Heart right ventricle (tissue), 16 donors: ENCODE measurements at regions not wholly inside any gene's neighbourhood (a gene's known extent, or its start where the extent isn't known, plus 50 kb on each side); places are given as distances from the start of the nearest gene placed in this dataset.
"Not testable (repeated sequence)": the region's sequence is repeated elsewhere in the genome, so short reads cannot be mapped to it uniquely, and the experiment has no call there.

Experiments
- ATAC-seq, 8 donors: fragments of 200-7000 bp; cut with Tn5 transposase; one replicate each; pipeline ENCODE4 v1.9.1; 2020; ENCODE audit warnings: mild to moderate bottlenecking in 8 of 8, moderate library complexity in 8 of 8, moderate number of reproducible peaks in 1 of 8
- DNase-seq, 2 donors: peaks; one replicate each; pipeline ENCODE4 v3.0.0-alpha.2; 2020
- H3K27ac ChIP-seq, 10 donors: fragments of 200-600 bp; sonication (generic) in 2 of 10; one replicate each; pipeline versions ENCODE4 v1.5.0 to v1.8.0; 2020 to 2022; ENCODE audit warnings: mild to moderate bottlenecking in 3 of 10
- H3K27me3 ChIP-seq, 7 donors: fragments of 200-600 bp; one replicate each; pipeline ENCODE4 v1.8.0; 2021 to 2022; ENCODE audit warnings: mild to moderate bottlenecking in 2 of 7
- H3K36me3 ChIP-seq, 9 donors: fragments of 200-600 bp; sonication (generic) in 1 of 9; one replicate each; pipeline versions ENCODE4 v1.5.0 to v1.8.0; 2020 to 2022; ENCODE audit warnings: mild to moderate bottlenecking in 2 of 9
- H3K4me1 ChIP-seq, 9 donors: fragments of 200-600 bp; sonication (generic) in 1 of 9; one replicate each; pipeline versions ENCODE4 v1.5.0 to v1.8.0; 2020 to 2022; ENCODE audit warnings: mild to moderate bottlenecking in 4 of 9
- H3K4me3 ChIP-seq, 10 donors: fragments of 200-600 bp; sonication (generic) in 2 of 10; one replicate each; pipeline versions ENCODE4 v1.5.0 to v1.8.0; 2020 to 2022; ENCODE audit warnings: mild to moderate bottlenecking in 7 of 10, moderate library complexity in 2 of 10
- H3K9me3 ChIP-seq, 11 donors: fragments of 200-600 bp in 10 of 11; sonication (generic) in 2 of 11; one replicate each; pipeline versions ENCODE4 v1.5.0 to v1.8.0; 2013 to 2022; ENCODE audit warnings: mild to moderate bottlenecking in 2 of 11, control low read depth in 1 of 11, moderate library complexity in 1 of 11
- CTCF ChIP-seq, 9 donors: fragments of 200-600 bp; sonication (generic) in 2 of 9; IDR thresholded peaks; one replicate each; pipeline versions ENCODE4 v1.5.0 to v1.8.0; 2021 to 2022; ENCODE audit warnings: antibody characterized with exemption in 9 of 9, mild to moderate bottlenecking in 5 of 9, moderate library complexity in 1 of 9
- WGBS, 2 donors: extraction: QIAGEN DNeasy Blood & Tissue Kit; methylation state at CpG; one replicate each; pipeline ENCODE4 v1.1.7; 2013; ENCODE audit warnings: inconsistent platforms in 1 of 2; 5-methylcytosine and 5-hydroxymethylcytosine counted together
- intact Hi-C, 10 donors: fragments of 100-400 bp; cut with DNase I; formaldehyde crosslinking; loops; one replicate each; pipeline versions ENCODE4 v1.11.1 to v1.14.2; 2022
- donor health status: Arrhythmogenic right ventricular cardiomyopathy.
- donor health status: ischemic (EF 13 %, LVEDD 7.1; RV severe dilation, severe dysfunction).
- donor health status: healthy with polysubstance abuse.
- donor health status: DM: no; HTN: yes; CAD: no.
- donor health status: DM: no; HTN: no; CAD: no.
- donor health status: ischemic (EF 25% LVEDD 6.9; RV normal size, moderate dysfunction).
- donor health status: ischemic (EF 25% LVEDD 5.7; RV mildly dilated, moderate dysfunction).
- donor health status: healthy.
- donor health status: DM: yes; HTN: yes; CAD: no.
- donor health status: Ischemic cardiomyopathy.
- donor health status: ischemic (EF 35%, LVEDD 5.7; RV mildly dilated, moderate dysfunction).
- donor health status: nonischemic (EF 11% LVEDD 7.7; RV severe dilation, severe dysfunction).
- donor health status: DM: yes; HTN: yes; CAD: no.
- donor health status: PGD.
- donor health status: ischemic (EF 29% LVEDD 5.4; RV normal size, mild dysfunction).
- donor health status: nonischemic (EF 23%, LVEDD 6.1; RV moderate dilation, normal function).

GRCh38 chr7:109622320-109622719 is 1052.6 kb downstream of the DNAJB9 start:
- intact Hi-C loops: no loop called here
- ATAC-seq: no peak
- H3K27me3 ChIP-seq: no peaks in the 10 kb centered on the region
- 90 to 93% methylated on average over 1 of the region's 1 CpG for WGBS, 2 donors
- no peak for TF ChIP-seq CTCF (IDR thresholded peaks at IDR 0.05)
- H3K36me3 ChIP-seq: no peaks in the 10 kb centered on the region
- no peak overlapping the region for H3K27ac ChIP-seq
- H3K4me3 ChIP-seq: no peak overlapping the region
- H3K4me1 ChIP-seq: no peaks in the 10 kb centered on the region
- peaks cover 0 to 18% (median 0%) of the 10 kb centered on the region in 11 donors for H3K9me3 ChIP-seq
- DNase-seq: no peak

- WGBS, 2 donors: 75 to 79% methylated on average over 8 of the region's 8 CpGs
- DNase-seq, H3K36me3 ChIP-seq, H3K4me3 ChIP-seq, intact Hi-C loops, H3K27ac ChIP-seq, H3K27me3 ChIP-seq, H3K4me1 ChIP-seq, ATAC-seq: not testable (repeated sequence)
- peaks cover 0 to 32% (median 7%) of the 10 kb centered on the region in 11 donors for H3K9me3 ChIP-seq
These were observed 1063.2 kb downstream of the DNAJB9 start for GRCh38 chr7:109632890-109633289.

- Histone ChIP-seq H3K4me3 (no peak overlapping the region), H3K9me3 (peaks cover 0 to 30% (median 7%) of the 10 kb centered on the region in 11 donors), H3K36me3 (no peaks in the 10 kb centered on the region), H3K4me1 (no peaks in the 10 kb centered on the region), H3K27ac (no peak overlapping the region), H3K27me3 (no peaks in the 10 kb centered on the region)
- DNase-seq: no peak
- no peak for TF ChIP-seq CTCF (IDR thresholded peaks at IDR 0.05)
- intact Hi-C loops: no loop called here
- peak in 1 of 8 donors; percentile 61 for ATAC-seq
- 59 to 68% methylated on average over 3 of the region's 3 CpGs for WGBS, 2 donors
These were observed 1065.7 kb downstream of the DNAJB9 start for GRCh38 chr7:109635374-109635773.

GRCh38 chr7:109637428-109637990 is 1067.8 kb downstream of the DNAJB9 start:
- TF ChIP-seq CTCF (IDR thresholded peaks at IDR 0.05): no peak
- ATAC-seq (peak in 1 of 8 donors; percentile 16), DNase-seq (no peak)
- Histone ChIP-seq H3K9me3 (peaks cover 0 to 21% (median 5%) of the 10 kb centered on the region in 11 donors), H3K27me3 (no peaks in the 10 kb centered on the region), H3K36me3 (no peaks in the 10 kb centered on the region), H3K27ac (no peak overlapping the region), H3K4me1 (no peaks in the 10 kb centered on the region), H3K4me3 (no peak overlapping the region)
- WGBS, 2 donors: 54 to 58% methylated on average over 4 of the region's 4 CpGs
- intact Hi-C loops: no loop called here

- intact Hi-C loops: no loop called here
- ATAC-seq: no peak
- DNase-seq: no peak
- Histone ChIP-seq H3K9me3 (peaks cover 0 to 13% (median 0%) of the 10 kb centered on the region in 11 donors), H3K4me3 (no peak overlapping the region), H3K36me3 (no peaks in the 10 kb centered on the region), H3K27ac (no peak overlapping the region), H3K4me1 (no peaks in the 10 kb centered on the region), H3K27me3 (no peaks in the 10 kb centered on the region)
- no peak for TF ChIP-seq CTCF (IDR thresholded peaks at IDR 0.05)
- 70 to 81% methylated on average over 2 of the region's 2 CpGs for WGBS, 2 donors
These were observed 1068.6 kb downstream of the DNAJB9 start for GRCh38 chr7:109638321-109638720.
